ENCODE measurements at regions not wholly inside any gene's neighbourhood (a gene's known extent, or its start where the extent isn't known, plus 50 kb on each side); places are given as distances from the start of the nearest gene placed in this dataset.

GRCh38 chr13:44024167-44024845 is 144.6 kb downstream of the LACC1 start:
- DNase-seq (ENCODE audit: low spot score): no peak
- Histone ChIP-seq H3K9me3 (no peaks in the 10 kb centered on the region), H3K27ac (no peak overlapping the region), H3K4me1 (ENCODE audit: control insufficient read depth in 1 of 2, low read depth in 2 of 2) (peaks cover 12 to 20% of the 10 kb centered on the region in 2 donors), H3K27me3 (replicated peaks; ENCODE audit: insufficient read depth) (no peaks in the 10 kb centered on the region), H3K36me3 (no peaks in the 10 kb centered on the region), H3K4me3 (no peak overlapping the region)
- TF ChIP-seq, protein P1, sequence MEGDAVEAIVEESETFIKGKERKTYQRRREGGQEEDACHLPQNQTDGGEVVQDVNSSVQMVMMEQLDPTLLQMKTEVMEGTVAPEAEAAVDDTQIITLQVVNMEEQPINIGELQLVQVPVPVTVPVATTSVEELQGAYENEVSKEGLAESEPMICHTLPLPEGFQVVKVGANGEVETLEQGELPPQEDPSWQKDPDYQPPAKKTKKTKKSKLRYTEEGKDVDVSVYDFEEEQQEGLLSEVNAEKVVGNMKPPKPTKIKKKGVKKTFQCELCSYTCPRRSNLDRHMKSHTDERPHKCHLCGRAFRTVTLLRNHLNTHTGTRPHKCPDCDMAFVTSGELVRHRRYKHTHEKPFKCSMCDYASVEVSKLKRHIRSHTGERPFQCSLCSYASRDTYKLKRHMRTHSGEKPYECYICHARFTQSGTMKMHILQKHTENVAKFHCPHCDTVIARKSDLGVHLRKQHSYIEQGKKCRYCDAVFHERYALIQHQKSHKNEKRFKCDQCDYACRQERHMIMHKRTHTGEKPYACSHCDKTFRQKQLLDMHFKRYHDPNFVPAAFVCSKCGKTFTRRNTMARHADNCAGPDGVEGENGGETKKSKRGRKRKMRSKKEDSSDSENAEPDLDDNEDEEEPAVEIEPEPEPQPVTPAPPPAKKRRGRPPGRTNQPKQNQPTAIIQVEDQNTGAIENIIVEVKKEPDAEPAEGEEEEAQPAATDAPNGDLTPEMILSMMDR (IDR thresholded peaks at IDR 0.05): no peak
- ATAC-seq (ENCODE audit: insufficient number of reproducible peaks, low FRiP score, low read depth): no peak

DNA sequence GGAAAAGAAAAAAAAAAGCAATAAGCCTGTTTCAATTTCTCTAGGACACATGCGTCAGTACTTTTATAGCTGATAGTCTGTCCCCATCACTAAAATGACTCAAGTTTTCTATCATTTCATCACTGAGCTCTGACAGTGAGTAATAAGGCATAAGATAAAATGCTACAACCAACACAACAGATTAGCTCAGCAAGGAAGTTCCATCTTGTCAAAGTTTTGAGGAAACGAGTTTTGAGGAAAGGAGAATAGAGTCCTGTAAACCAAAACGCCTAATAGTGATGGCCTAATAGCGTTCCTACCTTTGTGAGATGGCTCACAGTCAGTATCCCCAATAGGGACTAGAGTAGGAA is 145.1 kb downstream of the LACC1 start:
- Histone ChIP-seq H3K27me3 (replicated peaks; ENCODE audit: insufficient read depth) (no peaks in the 10 kb centered on the region), H3K9me3 (no peaks in the 10 kb centered on the region), H3K4me1 (ENCODE audit: control insufficient read depth in 1 of 2, low read depth in 2 of 2) (peaks cover 12 to 22% of the 10 kb centered on the region in 2 donors), H3K27ac (no peak overlapping the region), H3K4me3 (no peak overlapping the region), H3K36me3 (no peaks in the 10 kb centered on the region)
- TF ChIP-seq, protein P1 (IDR thresholded peaks at IDR 0.05): no peak
- ATAC-seq (ENCODE audit: insufficient number of reproducible peaks, low FRiP score, low read depth) (no peak), DNase-seq (ENCODE audit: low spot score) (no peak)

DNA sequence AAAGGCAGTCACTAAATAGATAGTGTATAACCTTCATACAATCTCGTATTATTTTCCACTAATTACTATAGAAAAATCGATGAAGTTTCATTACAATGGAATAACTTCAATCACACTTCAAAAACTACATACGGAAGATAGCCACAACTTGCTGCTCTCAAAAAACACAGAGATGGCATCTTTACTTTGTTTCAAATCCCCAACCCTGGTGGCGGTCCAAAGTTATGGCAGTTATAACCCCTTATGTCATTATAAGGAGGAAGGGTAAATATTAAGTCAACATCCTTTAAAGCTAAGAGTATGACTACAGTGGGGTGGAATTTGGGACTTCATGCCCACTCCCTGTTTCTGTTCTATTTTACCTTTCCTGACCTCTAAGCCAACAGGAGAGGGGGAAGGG is 146.5 kb downstream of the LACC1 start:
- no peak overlapping the region for H3K4me3 ChIP-seq
- no peaks in the 10 kb centered on the region for H3K27me3 ChIP-seq (replicated peaks; ENCODE audit: insufficient read depth)
- no peaks in the 10 kb centered on the region for H3K36me3 ChIP-seq
- no peaks in the 10 kb centered on the region for H3K9me3 ChIP-seq
- TF ChIP-seq, protein P1 (IDR thresholded peaks at IDR 0.05): no peak
- H3K4me1 ChIP-seq (ENCODE audit: control insufficient read depth in 1 of 2, low read depth in 2 of 2): peaks cover 17 to 33% of the 10 kb centered on the region in 2 donors
- no peak for DNase-seq (ENCODE audit: low spot score)
- no peak for ATAC-seq (ENCODE audit: insufficient number of reproducible peaks, low FRiP score, low read depth)
- H3K27ac ChIP-seq: no peak overlapping the region

- no peak for DNase-seq (ENCODE audit: low spot score)
- Histone ChIP-seq H3K36me3 (no peaks in the 10 kb centered on the region), H3K9me3 (no peaks in the 10 kb centered on the region), H3K27me3 (replicated peaks; ENCODE audit: insufficient read depth) (no peaks in the 10 kb centered on the region), H3K4me3 (no peak overlapping the region), H3K27ac (no peak overlapping the region), H3K4me1 (ENCODE audit: control insufficient read depth in 1 of 2, low read depth in 2 of 2) (peaks cover 5 to 15% of the 10 kb centered on the region in 2 donors)
- no peak for ATAC-seq (ENCODE audit: insufficient number of reproducible peaks, low FRiP score, low read depth)
- TF ChIP-seq, protein P1 (IDR thresholded peaks at IDR 0.05): no peak
Observed at GRCh38 chr13:44028734-44029133, 149.0 kb downstream of the LACC1 start.

- TF ChIP-seq, protein P1 (IDR thresholded peaks at IDR 0.05): no peak
- ATAC-seq (ENCODE audit: insufficient number of reproducible peaks, low FRiP score, low read depth): no peak
- Histone ChIP-seq H3K4me3 (no peak overlapping the region), H3K27ac (no peak overlapping the region), H3K27me3 (replicated peaks; ENCODE audit: insufficient read depth) (no peaks in the 10 kb centered on the region), H3K4me1 (ENCODE audit: control insufficient read depth in 1 of 2, low read depth in 2 of 2) (peaks cover 5 to 15% of the 10 kb centered on the region in 2 donors), H3K36me3 (no peaks in the 10 kb centered on the region), H3K9me3 (no peaks in the 10 kb centered on the region)
- no peak for DNase-seq (ENCODE audit: low spot score)
Observed at GRCh38 chr13:44030615-44031014, 150.9 kb downstream of the LACC1 start.
